RWPE1 (cell line): ENCODE measurements at regions not wholly inside any gene's neighbourhood (a gene's known extent, or its start where the extent isn't known, plus 50 kb on each side); places are given as distances from the start of the nearest gene placed in this dataset.

Experiments
- CTCF ChIA-PET: fragments of 350-600 bp; sonication (Branson Sonifier 250); formaldehyde crosslinking; extraction: SDS; loops from one replicate; lab custom pipeline; 2021; lab: Yijun Ruan, JAX
- POLR2A ChIA-PET: fragments of 400-600 bp; formaldehyde crosslinking; extraction: SDS; loops from one replicate; lab custom pipeline; 2020; ENCODE audit warnings: antibody characterized with exemption; ENCODE audit not compliant: low non-redundant PET; lab: Yijun Ruan, JAX
- DNase-seq: peaks from one replicate; pipeline ENCODE4 v3.0.0; 2012; ENCODE audit warnings: low spot score
- H3K27ac ChIP-seq: fragments of 450-650 bp; 2 replicates; pipeline ENCODE4 v1.5.1; 2017
- CTCF ChIP-seq: fragments of 450-650 bp; conservative IDR thresholded peaks from 2 replicates; pipeline ENCODE4 v1.5.1; 2017; ENCODE audit warnings: low read depth, mild to moderate bottlenecking

GRCh38 chr16:11474617-11475291 is 112.0 kb downstream of the LITAF start:
- ChIA-PET CTCF (interaction anchor here (0.7 kb wide), 2 partner anchors 30 to 387 kb away, joined by 3 to 5 read pairs; no protein-coding TSS in a partner anchor), POLR2A (interaction anchor here (0.6 kb wide), 1 partner anchor 134 kb away, joined by 3 read pairs; no protein-coding TSS in a partner anchor)
- no peak for TF ChIP-seq CTCF
- DNase-seq = no peak
- H3K27ac ChIP-seq = no peak overlapping the region

GRCh38 chr16:11475896-11476630 is 110.7 kb downstream of the LITAF start:
- DNase-seq = no peak
- ChIA-PET CTCF (no interaction called here), POLR2A (interaction anchor here (0.5 kb wide), 1 partner anchor 20 kb away, joined by 5 read pairs; no protein-coding TSS in a partner anchor)
- H3K27ac ChIP-seq = no peak overlapping the region
- no peak for TF ChIP-seq CTCF

GRCh38 chr16:11476676-11477075 is 110.0 kb downstream of the LITAF start:
- POLR2A ChIA-PET = interaction anchor here (0.5 kb wide), 1 partner anchor 20 kb away, joined by 5 read pairs; no protein-coding TSS in a partner anchor
- DNase-seq = no peak
- no peak for TF ChIP-seq CTCF
- CTCF ChIA-PET = no interaction called here
- no peak overlapping the region for H3K27ac ChIP-seq

- ChIA-PET CTCF (no interaction called here), POLR2A (no interaction called here)
- no peak for DNase-seq
- H3K27ac ChIP-seq = no peak overlapping the region
- no peak for TF ChIP-seq CTCF
Observed at GRCh38 chr16:11478431-11479119, 108.1 kb downstream of the LITAF start.

- no peak for TF ChIP-seq CTCF
Observed at GRCh38 chr16:11479916-11480315, 106.8 kb downstream of the LITAF start.

GRCh38 chr16:11480634-11481033 is 106.1 kb downstream of the LITAF start:
- H3K27ac ChIP-seq = no peak overlapping the region
- ChIA-PET CTCF (interaction anchor here (0.5 kb wide), 1 partner anchor 30 kb away, joined by 3 read pairs; no protein-coding TSS in a partner anchor), POLR2A (no interaction called here)

More at GRCh38 chr16:11479916-11480315, 106.8 kb downstream of the LITAF start:
- POLR2A ChIA-PET = no interaction called here
- CTCF ChIA-PET = interaction anchor here (0.5 to 0.7 kb wide), 3 partner anchors 29 to 93 kb away, joined by 3 read pairs; no protein-coding TSS in a partner anchor
- DNase-seq = no peak
- no peak overlapping the region for H3K27ac ChIP-seq

More at GRCh38 chr16:11480634-11481033, 106.1 kb downstream of the LITAF start:
- no peak for DNase-seq
- no peak for TF ChIP-seq CTCF
